Spleen (tissue), 11 donors: ENCODE measurements at regions not wholly inside any gene's neighbourhood (a gene's known extent, or its start where the extent isn't known, plus 50 kb on each side); places are given as distances from the start of the nearest gene placed in this dataset.

Experiments used
- DNase-seq: peaks from one replicate; pipeline ENCODE4 v3.0.0-alpha.2; 2020
- H3K27ac ChIP-seq, 8 donors: fragments of 200-600 bp; sonication (generic) in 7 of 8; 1 replicate in 4 of 8; 2 replicates in 4 of 8; pipeline versions ENCODE4 v1.5.0 to v1.8.0; 2016 to 2021; ENCODE audit warnings: inconsistent platforms in 4 of 8, mild to moderate bottlenecking in 4 of 8, moderate library complexity in 1 of 8
- H3K27me3 ChIP-seq, 7 donors: fragments of 200-600 bp; sonication (generic) in 6 of 7; replicated peaks in 1 of 7; 1 replicate in 4 of 7; 2 replicates in 3 of 7; pipeline versions ENCODE4 v1.5.0 to v1.8.0; 2016 to 2021; ENCODE audit warnings: inconsistent platforms in 3 of 7, mild to moderate bottlenecking in 1 of 7
- H3K36me3 ChIP-seq, 6 donors: fragments of 200-600 bp; sonication (generic) in 5 of 6; 1 replicate in 4 of 6; 2 replicates in 2 of 6; pipeline versions ENCODE4 v1.5.0 to v1.8.0; 2016 to 2021; ENCODE audit warnings: inconsistent platforms in 2 of 6
- H3K4me1 ChIP-seq, 6 donors: fragments of 200-600 bp; sonication (generic) in 5 of 6; 1 replicate in 3 of 6; 2 replicates in 3 of 6; pipeline versions ENCODE4 v1.5.0 to v1.8.0; 2016 to 2021; ENCODE audit warnings: inconsistent platforms in 3 of 6
- H3K4me3 ChIP-seq, 8 donors: fragments of 200-600 bp; sonication (generic) in 7 of 8; 1 replicate in 4 of 8; 2 replicates in 4 of 8; pipeline versions ENCODE4 v1.5.0 to v1.8.0; 2016 to 2021; ENCODE audit warnings: inconsistent platforms in 4 of 8, mild to moderate bottlenecking in 4 of 8, moderate library complexity in 2 of 8
- H3K9me3 ChIP-seq, 8 donors: fragments of 200-600 bp; sonication (generic) in 7 of 8; 1 replicate in 4 of 8; 2 replicates in 4 of 8; pipeline versions ENCODE4 v1.5.0 to v1.8.0; 2016 to 2021; ENCODE audit warnings: inconsistent platforms in 4 of 8
- CTCF ChIP-seq, 11 experiments: fragments of 200-600 bp in 7 of 11; fragments of 450-650 bp in 4 of 11; sonication (generic) in 4 of 11; IDR thresholded peaks in 8 of 11; conservative IDR thresholded peaks in 3 of 11; 1 replicate in 7 of 11; 2 replicates in 4 of 11; pipeline versions ENCODE4 v1.4.0 to v1.8.0; 2016 to 2021; ENCODE audit warnings: antibody characterized with exemption in 11 of 11, inconsistent platforms in 4 of 11, mild to moderate bottlenecking in 1 of 11
- POLR2A ChIP-seq, 3 donors: fragments of 450-650 bp; IDR thresholded peaks; one replicate each; pipeline ENCODE4 v1.5.1; 2017; ENCODE audit warnings: antibody characterized with exemption in 3 of 3, mild to moderate bottlenecking in 1 of 3
- POLR2AphosphoS5 ChIP-seq, 3 donors: sonication (generic); formaldehyde crosslinking; IDR thresholded peaks; one replicate each; pipeline ENCODE4 v1.5.1; 2017; ENCODE audit warnings: antibody characterized with exemption in 3 of 3
- WGBS, 5 donors: extraction: QIAGEN DNeasy Blood & Tissue Kit in 3 of 5; methylation state at CpG; one replicate each; pipeline versions ENCODE4 v1.1.5 to v1.1.7; 2013 to 2018; 5-methylcytosine and 5-hydroxymethylcytosine counted together
- intact Hi-C: fragments of 100-400 bp; cut with DNase I; formaldehyde crosslinking; loops from one replicate; pipeline ENCODE4 v1.15.0; 2023; ENCODE audit warnings: low total_unique reads
- donor health status: healthy with polysubstance abuse.
- donor health status: DM: no; HTN: no; CAD: no; lungs with moderate emphysema.
- donor health status: DM: no; HTN: no; CAD: no.
- donor health status: Bipolar disorder and iron deficiency.
- donor health status: healthy.
- donor health status: DM: no; HTN: no; CAD: no.
- donor health status: DM: yes; HTN: yes; CAD: no.

GRCh38 chr10:33489501-33490176 lies 155.2 kb upstream of the NRP1 start:
- peaks cover 0 to 10% (median 0%) of the 10 kb centered on the region in 6 donors for H3K4me1 ChIP-seq
- no peaks in the 10 kb centered on the region for H3K27me3 ChIP-seq
- H3K4me3 ChIP-seq = no peak overlapping the region
- H3K36me3 ChIP-seq = no peaks in the 10 kb centered on the region
- H3K27ac ChIP-seq = no peak overlapping the region
- intact Hi-C loops = no loop called here
- H3K9me3 ChIP-seq = no peaks in the 10 kb centered on the region
- DNase-seq = no peak
- TF ChIP-seq POLR2AphosphoS5 (IDR thresholded peaks at IDR 0.05) (no peak), POLR2A (IDR thresholded peaks at IDR 0.05) (no peak), CTCF (IDR thresholded peaks at IDR 0.05 in 8 of 11, conservative IDR thresholded peaks at IDR 0.05 in 3 of 11) (no peak)
- WGBS, 5 donors = 60 to 90% (median 84%) methylated on average over 6 of the region's 6 CpGs

GRCh38 chr10:33487014-33487776 lies 152.7 kb upstream of the NRP1 start:
- H3K27ac ChIP-seq = no peak overlapping the region
- no peaks in the 10 kb centered on the region for H3K36me3 ChIP-seq
- peaks cover 0 to 10% (median 0%) of the 10 kb centered on the region in 6 donors for H3K4me1 ChIP-seq
- 40 to 58% (median 50%) methylated on average over 4 of the region's 4 CpGs for WGBS, 5 donors
- TF ChIP-seq CTCF (IDR thresholded peaks at IDR 0.05 in 8 of 11, conservative IDR thresholded peaks at IDR 0.05 in 3 of 11) = no peak
- TF ChIP-seq POLR2A (IDR thresholded peaks at IDR 0.05) = no peak
- no peak for TF ChIP-seq POLR2AphosphoS5 (IDR thresholded peaks at IDR 0.05)
- no peaks in the 10 kb centered on the region for H3K27me3 ChIP-seq
- intact Hi-C loops = no loop called here
- H3K4me3 ChIP-seq = no peak overlapping the region
- DNase-seq = no peak
- no peaks in the 10 kb centered on the region for H3K9me3 ChIP-seq

GRCh38 chr10:33485276-33485675 lies 150.8 kb upstream of the NRP1 start:
- DNase-seq = no peak
- WGBS, 5 donors = 74 to 83% (median 77%) methylated on average over 3 of the region's 3 CpGs
- Histone ChIP-seq H3K4me1 (peaks cover 0 to 10% (median 0%) of the 10 kb centered on the region in 6 donors), H3K27me3 (no peaks in the 10 kb centered on the region), H3K27ac (no peak overlapping the region), H3K4me3 (no peak overlapping the region), H3K9me3 (peaks cover 0 to 3% (median 0%) of the 10 kb centered on the region in 8 donors), H3K36me3 (no peaks in the 10 kb centered on the region)
- TF ChIP-seq POLR2A (IDR thresholded peaks at IDR 0.05) = no peak
- TF ChIP-seq CTCF (IDR thresholded peaks at IDR 0.05 in 8 of 11, conservative IDR thresholded peaks at IDR 0.05 in 3 of 11) = no peak
- no peak for TF ChIP-seq POLR2AphosphoS5 (IDR thresholded peaks at IDR 0.05)
- intact Hi-C loops = no loop called here

GRCh38 chr10:33484787-33485186 lies 150.3 kb upstream of the NRP1 start:
- H3K9me3 ChIP-seq = peaks cover 0 to 3% (median 0%) of the 10 kb centered on the region in 8 donors
- no peak for DNase-seq
- no peaks in the 10 kb centered on the region for H3K36me3 ChIP-seq
- H3K4me3 ChIP-seq = no peak overlapping the region
- H3K4me1 ChIP-seq = peaks cover 0 to 10% (median 0%) of the 10 kb centered on the region in 6 donors
- WGBS, 5 donors = 85 to 94% (median 90%) methylated on average over 2 of the region's 2 CpGs
- intact Hi-C loops = no loop called here
- TF ChIP-seq POLR2AphosphoS5 (IDR thresholded peaks at IDR 0.05) (no peak), CTCF (IDR thresholded peaks at IDR 0.05 in 8 of 11, conservative IDR thresholded peaks at IDR 0.05 in 3 of 11) (no peak), POLR2A (IDR thresholded peaks at IDR 0.05) (no peak)
- H3K27me3 ChIP-seq = no peaks in the 10 kb centered on the region
- H3K27ac ChIP-seq = no peak overlapping the region
